MCF 10A (cell line): ENCODE measurements at regions not wholly inside any gene's neighbourhood (a gene's known extent, or its start where the extent isn't known, plus 50 kb on each side); places are given as distances from the start of the nearest gene placed in this dataset.

Experiments
- BruUV-seq: library from RNA; stranded (reverse); fragments of 400-500 nt; replicated peaks from 2 replicates; lab custom pipeline; 2021; lab: Mats Ljungman, UMichigan
- CTCF ChIA-PET: fragments of 300-600 bp; sonication (Branson Sonifier 250); formaldehyde crosslinking; extraction: SDS; loops from one replicate; lab custom pipeline; 2021; ENCODE audit warnings: antibody characterized with exemption, inconsistent platforms; lab: Yijun Ruan, JAX
- POLR2A ChIA-PET: fragments of 300-600, 350-650 bp; sonication (Branson Sonifier 250); formaldehyde crosslinking; extraction: SDS; loops from one replicate; lab custom pipeline; 2020; ENCODE audit warnings: antibody characterized with exemption, inconsistent platforms; lab: Yijun Ruan, JAX
- DNase-seq: peaks from one replicate; pipeline ENCODE4 v3.0.0-alpha.2; 2018; ENCODE audit not compliant: unreplicated experiment
- H3K27ac Mint-ChIP-seq: one replicate; pipeline ENCODE4 v1.8.0; 2022; ENCODE audit warnings: mild to moderate bottlenecking, low read depth, mixed read lengths; ENCODE audit not compliant: unreplicated experiment
- H3K27me3 Mint-ChIP-seq: one replicate; pipeline ENCODE4 v1.8.0; 2022; ENCODE audit warnings: mixed read lengths; ENCODE audit not compliant: insufficient read depth, unreplicated experiment
- H3K36me3 Mint-ChIP-seq: one replicate; pipeline ENCODE4 v1.8.0; 2022; ENCODE audit warnings: mild to moderate bottlenecking, moderate library complexity, mixed read lengths; ENCODE audit not compliant: insufficient read depth, unreplicated experiment
- H3K4me1 Mint-ChIP-seq: one replicate; pipeline ENCODE4 v1.8.0; 2022; ENCODE audit warnings: mixed read lengths; ENCODE audit not compliant: insufficient read depth, unreplicated experiment
- H3K4me3 Mint-ChIP-seq: one replicate; pipeline ENCODE4 v1.8.0; 2022; ENCODE audit warnings: mild to moderate bottlenecking, moderate library complexity, mixed read lengths; ENCODE audit not compliant: unreplicated experiment
- H3K9me3 Mint-ChIP-seq: one replicate; pipeline ENCODE4 v1.8.0; 2022; ENCODE audit warnings: mixed read lengths; ENCODE audit not compliant: unreplicated experiment
- intact Hi-C: fragments of 100-400 bp; cut with micrococcal nuclease; formaldehyde crosslinking; loops from 2 replicates; pipeline ENCODE4 v1.14.1; 2022
- TF ChIP-seq, protein P1 (sequence below): fragments of 200-600 bp; IDR thresholded peaks from one replicate; pipeline ENCODE4 v1.8.0; 2022; ENCODE audit warnings: antibody characterized with exemption, mild to moderate bottlenecking; ENCODE audit not compliant: unreplicated experiment

DNA sequence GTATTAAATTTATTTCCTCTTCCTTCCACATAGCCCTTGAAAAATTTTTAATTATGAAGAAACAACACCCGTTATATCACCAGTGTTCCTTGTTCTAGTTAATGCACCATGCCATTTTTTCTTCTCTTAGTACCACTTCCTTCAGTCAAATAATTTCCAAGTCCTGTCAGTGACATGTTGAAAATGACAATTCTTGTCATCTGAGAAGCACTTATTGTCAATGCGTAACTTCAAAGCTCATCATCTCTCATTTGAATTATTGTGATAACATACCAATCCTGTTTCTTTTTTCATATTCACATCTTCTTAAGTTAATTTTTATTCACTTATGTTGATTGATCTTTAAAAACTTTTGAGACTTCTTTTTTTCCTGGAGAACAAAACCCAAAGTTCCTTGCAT is 320.4 kb downstream of the ASXL3 start:
- Mint-ChIP-seq H3K4me3 (no peak overlapping the region), H3K27me3 (no peaks in the 10 kb centered on the region), H3K4me1 (no peaks in the 10 kb centered on the region), H3K36me3 (no peaks in the 10 kb centered on the region), H3K9me3 (peaks cover 32% of the 10 kb centered on the region), H3K27ac (no peak overlapping the region)
- BruUV-seq = no TSS peak
- no peak for DNase-seq
- intact Hi-C loops = no loop called here
- ChIA-PET CTCF (no interaction called here), POLR2A (no interaction called here)
- TF ChIP-seq, protein P1, sequence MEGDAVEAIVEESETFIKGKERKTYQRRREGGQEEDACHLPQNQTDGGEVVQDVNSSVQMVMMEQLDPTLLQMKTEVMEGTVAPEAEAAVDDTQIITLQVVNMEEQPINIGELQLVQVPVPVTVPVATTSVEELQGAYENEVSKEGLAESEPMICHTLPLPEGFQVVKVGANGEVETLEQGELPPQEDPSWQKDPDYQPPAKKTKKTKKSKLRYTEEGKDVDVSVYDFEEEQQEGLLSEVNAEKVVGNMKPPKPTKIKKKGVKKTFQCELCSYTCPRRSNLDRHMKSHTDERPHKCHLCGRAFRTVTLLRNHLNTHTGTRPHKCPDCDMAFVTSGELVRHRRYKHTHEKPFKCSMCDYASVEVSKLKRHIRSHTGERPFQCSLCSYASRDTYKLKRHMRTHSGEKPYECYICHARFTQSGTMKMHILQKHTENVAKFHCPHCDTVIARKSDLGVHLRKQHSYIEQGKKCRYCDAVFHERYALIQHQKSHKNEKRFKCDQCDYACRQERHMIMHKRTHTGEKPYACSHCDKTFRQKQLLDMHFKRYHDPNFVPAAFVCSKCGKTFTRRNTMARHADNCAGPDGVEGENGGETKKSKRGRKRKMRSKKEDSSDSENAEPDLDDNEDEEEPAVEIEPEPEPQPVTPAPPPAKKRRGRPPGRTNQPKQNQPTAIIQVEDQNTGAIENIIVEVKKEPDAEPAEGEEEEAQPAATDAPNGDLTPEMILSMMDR = no peak

DNA sequence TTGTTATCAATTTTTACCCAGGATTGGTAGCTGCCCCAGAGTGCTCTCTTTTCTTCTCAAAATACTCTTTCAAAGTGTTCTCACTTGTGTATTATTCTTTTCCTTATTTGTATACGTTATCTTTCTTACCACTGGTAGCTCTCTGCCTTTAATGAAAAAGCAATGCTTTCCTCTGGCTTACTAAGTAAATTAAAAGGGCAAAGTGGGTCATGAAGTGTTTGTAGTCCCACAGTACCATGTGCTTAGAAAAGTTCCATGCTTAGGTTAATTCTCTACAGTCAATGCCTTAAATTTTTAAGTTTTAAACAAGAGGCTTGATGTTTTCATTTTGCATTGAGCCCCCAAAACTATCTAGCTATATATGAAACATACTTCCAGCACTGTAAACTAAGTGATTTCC is 300.2 kb downstream of the ASXL3 start:
- TF ChIP-seq, protein P1 = no peak
- POLR2A ChIA-PET = no interaction called here
- CTCF ChIA-PET = no interaction called here
- no peaks in the 10 kb centered on the region for H3K27me3 Mint-ChIP-seq
- no peak for DNase-seq
- no peaks in the 10 kb centered on the region for H3K36me3 Mint-ChIP-seq
- H3K4me1 Mint-ChIP-seq = no peaks in the 10 kb centered on the region
- no peak overlapping the region for H3K4me3 Mint-ChIP-seq
- H3K9me3 Mint-ChIP-seq = peaks cover 28% of the 10 kb centered on the region
- no TSS peak for BruUV-seq
- intact Hi-C loops = no loop called here
- no peak overlapping the region for H3K27ac Mint-ChIP-seq

DNA sequence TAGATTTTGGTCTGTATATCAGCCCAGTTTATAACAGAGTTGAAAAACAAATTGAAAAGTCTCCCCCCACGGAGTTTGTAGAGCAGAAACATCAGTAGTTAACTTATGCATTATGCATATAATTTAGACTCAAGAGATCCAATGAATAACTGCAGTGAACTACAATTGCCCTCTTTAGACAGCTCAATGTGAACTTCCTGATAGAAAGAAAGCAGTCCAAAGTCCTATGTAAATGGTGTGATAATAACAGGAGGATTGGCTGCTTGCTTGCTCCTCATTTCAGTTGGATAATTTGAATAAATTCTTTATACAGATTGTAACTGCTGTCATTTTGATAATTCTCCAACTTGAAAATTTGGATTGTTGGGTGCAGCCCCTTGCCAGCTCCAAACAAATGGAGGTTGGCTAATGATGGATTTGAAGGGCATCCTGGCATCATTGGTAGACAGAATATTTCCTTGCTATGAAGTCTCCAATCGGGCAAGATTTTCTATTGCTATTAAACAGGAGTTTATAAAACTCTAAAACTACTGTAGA is 297.1 kb downstream of the ASXL3 start:
- DNase-seq = no peak
- Mint-ChIP-seq H3K36me3 (no peaks in the 10 kb centered on the region), H3K27me3 (no peaks in the 10 kb centered on the region), H3K27ac (no peak overlapping the region), H3K4me1 (no peaks in the 10 kb centered on the region), H3K4me3 (no peak overlapping the region), H3K9me3 (peaks cover 24% of the 10 kb centered on the region)
- CTCF ChIA-PET = no interaction called here
- BruUV-seq = no TSS peak
- intact Hi-C loops = no loop called here
- POLR2A ChIA-PET = no interaction called here
- TF ChIP-seq, protein P1 = no peak

DNA sequence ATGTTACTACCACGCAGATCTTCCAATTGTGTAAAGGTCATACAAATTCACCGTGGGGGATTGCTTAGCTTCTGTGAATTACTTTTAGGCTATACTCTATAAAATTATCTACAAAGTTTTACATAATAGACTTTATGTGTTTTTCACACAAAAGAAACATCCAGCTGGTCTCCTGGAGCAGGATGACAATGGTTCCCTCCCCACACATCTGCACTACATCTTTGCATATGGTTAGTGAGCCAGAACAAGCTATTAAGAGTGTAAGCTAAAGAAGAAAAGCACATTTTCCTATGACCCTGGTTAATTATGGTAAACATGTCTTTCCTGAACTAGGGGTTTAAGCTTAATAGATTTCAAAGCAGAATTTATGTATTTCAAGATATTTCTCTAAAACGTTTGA is 295.1 kb downstream of the ASXL3 start:
- no peaks in the 10 kb centered on the region for H3K27me3 Mint-ChIP-seq
- intact Hi-C loops = no loop called here
- peaks cover 28% of the 10 kb centered on the region for H3K9me3 Mint-ChIP-seq
- H3K4me3 Mint-ChIP-seq = no peak overlapping the region
- H3K4me1 Mint-ChIP-seq = no peaks in the 10 kb centered on the region
- CTCF ChIA-PET = no interaction called here
- TF ChIP-seq, protein P1 = no peak
- no peak overlapping the region for H3K27ac Mint-ChIP-seq
- no peak for DNase-seq
- POLR2A ChIA-PET = no interaction called here
- no TSS peak for BruUV-seq
- no peaks in the 10 kb centered on the region for H3K36me3 Mint-ChIP-seq
